HepG2 (cell line): ENCODE measurements at regions not wholly inside any gene's neighbourhood (a gene's known extent, or its start where the extent isn't known, plus 50 kb on each side); places are given as distances from the start of the nearest gene placed in this dataset.

Experiments
- ATAC-seq: fragments of 200-7000 bp; cut with Tn5 transposase; 3 replicates; pipeline ENCODE4 v1.9.1; 2020; ENCODE audit warnings: mild to moderate bottlenecking, moderate library complexity
- BruUV-seq: library from RNA; stranded (reverse); fragments of 400-500 nt; replicated peaks from 2 replicates; lab custom pipeline; 2021; lab: Mats Ljungman, UMichigan
- CTCF ChIA-PET: fragments of 300-600 bp; formaldehyde crosslinking; extraction: SDS; loops from one replicate; lab custom pipeline; 2021; ENCODE audit warnings: low total read pairs, inconsistent platforms, low intra/inter-chr PET ratio; lab: Yijun Ruan, JAX
- POLR2A ChIA-PET: fragments of 350-600 bp; sonication (Branson Sonifier 250); formaldehyde crosslinking; loops from one replicate; lab custom pipeline; 2020; ENCODE audit warnings: antibody characterized with exemption, inconsistent platforms; lab: Yijun Ruan, JAX
- DNase-seq: peaks from one replicate; pipeline ENCODE4 v3.0.0-alpha.2; 2015; ENCODE audit warnings: low spot score
- FAIRE-seq: peaks from 3 replicates; lab custom pipeline; 2011; peaks lifted over from hg19 to GRCh38; lab: Jason Lieb, UNC
- H2AFZ ChIP-seq: one replicate; pipeline ENCODE4 v1.6.1; 2011; ENCODE audit warnings: low read length, inconsistent platforms
- H3K27ac ChIP-seq: fragments of 300-600 bp; 3 replicates; pipeline ENCODE4 v1.8.0; 2011; ENCODE audit warnings: mixed run types, mild to moderate bottlenecking, mixed read lengths, low read length, inconsistent platforms; ENCODE audit not compliant: insufficient read depth; ENCODE audit errors: extremely low read length
- H3K27me3 ChIP-seq, 2 experiments: fragments of 200-600 bp in 1 of 2; 2 replicates in 1 of 2; 3 replicates in 1 of 2; pipeline versions ENCODE4 v1.6.0 to v1.8.0; 2011; ENCODE audit warnings: low read length in 2 of 2, mild to moderate bottlenecking in 2 of 2, moderate library complexity in 2 of 2, inconsistent platforms in 1 of 2; ENCODE audit not compliant: insufficient read depth in 2 of 2, control insufficient read depth in 1 of 2
- H3K36me3 ChIP-seq, 2 experiments: fragments of 200-600 bp in 1 of 2; replicated peaks in 1 of 2; 2 replicates in 1 of 2; 3 replicates in 1 of 2; pipeline versions ENCODE4 v1.5.1 to v1.8.0; 2011; ENCODE audit warnings: low read length in 2 of 2, inconsistent platforms in 1 of 2; ENCODE audit not compliant: insufficient read depth in 2 of 2, control insufficient read depth in 1 of 2
- H3K4me1 ChIP-seq: 2 replicates; pipeline ENCODE4 v1.5.1; 2012; ENCODE audit warnings: low read length, inconsistent platforms; ENCODE audit not compliant: insufficient read depth
- H3K4me2 ChIP-seq: 2 replicates; pipeline ENCODE4 v1.6.0; 2011; ENCODE audit warnings: low read depth, low read length, inconsistent platforms
- H3K4me3 ChIP-seq, 3 experiments: fragments of 200-600 bp in 1 of 3; sonication (generic), shearing (Covaris generic) in 1 of 3; replicated peaks in 1 of 3; 2 replicates each; pipeline ENCODE4 v1.5.1; 2011 to 2016; ENCODE audit warnings: low read length in 3 of 3, inconsistent platforms in 2 of 3, low read depth in 2 of 3, mild to moderate bottlenecking in 2 of 3, control low read depth in 1 of 3, mixed read lengths in 1 of 3; ENCODE audit not compliant: insufficient read depth in 1 of 3
- H3K79me2 ChIP-seq: one replicate; pipeline ENCODE4 v1.6.1; 2011; ENCODE audit warnings: low read length, inconsistent platforms; ENCODE audit not compliant: insufficient read depth
- H3K9ac ChIP-seq: 2 replicates; pipeline ENCODE4 v1.6.0; 2011; ENCODE audit warnings: mild to moderate bottlenecking, low read depth, low read length, inconsistent platforms; ENCODE audit not compliant: insufficient read depth
- H3K9me3 ChIP-seq: 2 replicates; pipeline ENCODE4 v1.5.1; 2012; ENCODE audit warnings: mild to moderate bottlenecking, low read length
- H4K20me1 ChIP-seq: 2 replicates; pipeline ENCODE4 v1.6.0; 2011; ENCODE audit warnings: inconsistent platforms, mild to moderate bottlenecking, low read length, moderate library complexity; ENCODE audit not compliant: insufficient read depth
- MAFK ChIP-seq, 2 experiments: IDR thresholded peaks in 1 of 2; conservative IDR thresholded peaks in 1 of 2; 2 replicates each; pipeline ENCODE4 v1.6.1; 2011; ENCODE audit warnings: improper control_type of control experiment in 2 of 2, low read length in 2 of 2
- ZNF263 ChIP-seq: sonication (generic); formaldehyde crosslinking; IDR thresholded peaks from 2 replicates; pipeline ENCODE4 v1.4.0; 2020; ENCODE audit warnings: missing genetic modification reagents
- ZNF331 ChIP-seq: sonication (generic); formaldehyde crosslinking; IDR thresholded peaks from 2 replicates; pipeline ENCODE4 v1.4.0; 2020; ENCODE audit warnings: missing genetic modification reagents
- WGBS: methylation state at CpG from one replicate; pipeline ENCODE4 v1.1.6; 2017; ENCODE audit warnings: low lambda C conversion rate; 5-methylcytosine and 5-hydroxymethylcytosine counted together
- in situ Hi-C: cut with HindIII; loops from 2 replicates; pipeline ENCODE4 v1.10.0; 2017; ENCODE audit warnings: low pct_unique_long_range_greater_than_20kb; ENCODE audit not compliant: extremely low pct_ligation_motif_present
- intact Hi-C: fragments of 100-400 bp; cut with micrococcal nuclease; formaldehyde crosslinking; loops from one replicate; pipeline ENCODE4 v1.10.0; 2022; ENCODE audit not compliant: unreplicated experiment

DNA sequence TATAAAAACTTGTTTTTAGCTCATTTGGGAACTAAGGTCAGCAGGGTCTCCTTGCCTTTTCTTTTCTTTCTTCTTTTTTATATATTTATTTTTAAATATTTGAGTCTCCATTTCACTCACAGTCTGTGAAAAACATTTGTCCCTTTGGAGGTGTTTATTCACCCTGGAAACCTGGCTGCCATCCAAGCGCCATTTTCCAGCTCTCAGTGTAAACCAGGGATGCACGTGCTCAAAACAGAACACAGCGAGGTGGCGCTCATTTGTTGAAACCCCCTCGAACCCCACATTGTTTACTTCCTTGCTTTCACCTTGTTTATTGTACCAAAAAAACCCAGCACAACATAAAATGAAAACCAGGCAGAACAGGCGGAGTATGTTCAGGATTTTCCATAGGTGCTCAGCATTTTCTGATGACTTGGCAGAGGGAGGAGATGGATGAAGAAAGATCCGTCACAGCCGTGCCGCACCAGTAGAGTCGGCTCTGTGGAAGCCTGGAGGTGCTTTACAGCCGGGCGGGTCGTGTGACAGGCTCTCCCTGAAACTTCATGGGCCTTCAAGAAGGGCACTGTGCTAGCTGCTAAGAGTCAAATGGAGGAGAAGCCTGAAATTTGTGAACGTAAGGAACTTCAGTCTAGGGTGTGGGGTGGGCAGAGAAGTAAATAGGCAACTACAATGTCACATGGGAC lies 284.4 kb downstream of the FOXL1 start:
- no peaks in the 10 kb centered on the region for H4K20me1 ChIP-seq
- CTCF ChIA-PET: no interaction called here
- DNase-seq: no peak
- H3K4me2 ChIP-seq: no peak overlapping the region
- H3K27ac ChIP-seq: no peak overlapping the region
- H2AFZ ChIP-seq: no peak overlapping the region
- ATAC-seq: no peak
- H3K9me3 ChIP-seq: peaks cover 14% of the 10 kb centered on the region
- POLR2A ChIA-PET: no interaction called here
- WGBS: 35% methylated on average over 12 of the region's 14 CpGs
- H3K79me2 ChIP-seq: no peaks in the 10 kb centered on the region
- peaks cover 0 to 15% of the 10 kb centered on the region in 2 experiments; a peak in 4 of 5 replicates for H3K27me3 ChIP-seq
- in situ Hi-C loops: no loop called here
- no TSS peak for BruUV-seq
- intact Hi-C loops: no loop called here
- no peak for FAIRE-seq
- H3K9ac ChIP-seq: no peak overlapping the region
- TF ChIP-seq ZNF331 (CRISPR knock-in tag) (no peak), MAFK (conservative IDR thresholded peaks at IDR 0.05 in 1 of 2, IDR thresholded peaks at IDR 0.05 in 1 of 2; ENCODE audit: low read length in 2 of 2) (peak; percentile 9 to 40; a peak in 1 of 4 replicates)
- H3K36me3 ChIP-seq: no peaks in the 10 kb centered on the region
- peaks cover 18% of the 10 kb centered on the region for H3K4me1 ChIP-seq
- H3K4me3 ChIP-seq: no peak overlapping the region

DNA sequence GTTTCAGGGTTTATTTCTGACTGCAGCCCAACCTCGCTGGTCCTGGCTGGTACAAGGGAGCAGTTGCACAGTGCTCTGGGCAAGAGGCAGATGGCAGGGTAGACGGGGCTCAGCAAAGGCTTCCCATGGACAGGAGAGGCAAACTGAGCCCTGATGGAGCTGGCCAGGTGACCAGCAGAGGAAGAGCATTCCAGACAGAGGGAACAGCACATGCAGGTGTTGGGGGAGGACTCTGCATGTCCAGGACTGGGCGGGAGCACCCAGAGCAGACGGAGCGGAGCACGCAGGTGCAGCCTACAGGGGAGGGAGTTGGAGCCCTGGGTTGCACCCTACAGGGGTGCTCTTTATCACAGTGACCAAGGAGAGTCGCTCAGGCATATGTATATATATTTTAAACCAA lies 285.3 kb downstream of the FOXL1 start:
- in situ Hi-C loops: no loop called here
- POLR2A ChIA-PET: no interaction called here

More for the DNA sequence above, 285.3 kb downstream of the FOXL1 start:
- TF ChIP-seq ZNF331 (CRISPR knock-in tag) (no peak), ZNF263 (CRISPR knock-in tag) (peak; percentile 76)
- 42% methylated on average over 7 of the region's 7 CpGs for WGBS
- DNase-seq (no peak), FAIRE-seq (no peak), ATAC-seq (no peak)
- Histone ChIP-seq H3K4me2 (no peak overlapping the region), H2AFZ (no peak overlapping the region), H3K79me2 (no peaks in the 10 kb centered on the region), H3K27me3 (peaks cover 0 to 18% of the 10 kb centered on the region in 2 experiments; a peak in 4 of 5 replicates), H3K9ac (no peak overlapping the region), H3K4me3 (no peak overlapping the region), H3K9me3 (peaks cover 14% of the 10 kb centered on the region), H3K36me3 (no peaks in the 10 kb centered on the region), H3K27ac (no peak overlapping the region), H3K4me1 (peaks cover 9% of the 10 kb centered on the region), H4K20me1 (no peaks in the 10 kb centered on the region)
- BruUV-seq: no TSS peak
- CTCF ChIA-PET: no interaction called here
- intact Hi-C loops: no loop called here
